ENCODE measurements at regions not wholly inside any gene's neighbourhood (a gene's known extent, or its start where the extent isn't known, plus 50 kb on each side); places are given as distances from the start of the nearest gene placed in this dataset.
"Not testable (repeated sequence)": the region's sequence is repeated elsewhere in the genome, so short reads cannot be mapped to it uniquely, and the experiment has no call there.

GRCh38 chr16:63426275-63426870 is 1390.1 kb upstream of the CDH8 start:
- H3K36me3 ChIP-seq (ENCODE audit: control insufficient read depth, insufficient read depth, low read length), result no peaks in the 10 kb centered on the region
- no peaks in the 10 kb centered on the region for H3K27me3 ChIP-seq (ENCODE audit: control insufficient read depth, insufficient read depth, low read length)
- H3K9me3 ChIP-seq (ENCODE audit: control insufficient read depth, low read depth, low read length), result no peaks in the 10 kb centered on the region
- H3K4me3 ChIP-seq (ENCODE audit: low read length), result no peak overlapping the region
- WGBS (ENCODE audit: insufficient coverage, low lambda C conversion rate), result 47% methylated on average over 3 of the region's 3 CpGs
- no peak overlapping the region for H3K27ac ChIP-seq (ENCODE audit: low read length)
- DNase-seq, result no peak
- no peaks in the 10 kb centered on the region for H3K4me1 ChIP-seq (ENCODE audit: control insufficient read depth, insufficient read depth, low read length)

- 100% methylated on average over 1 of the region's 2 CpGs for WGBS (ENCODE audit: insufficient coverage, low lambda C conversion rate)
These were observed 1386.5 kb upstream of the CDH8 start for GRCh38 chr16:63422715-63423114.

DNA sequence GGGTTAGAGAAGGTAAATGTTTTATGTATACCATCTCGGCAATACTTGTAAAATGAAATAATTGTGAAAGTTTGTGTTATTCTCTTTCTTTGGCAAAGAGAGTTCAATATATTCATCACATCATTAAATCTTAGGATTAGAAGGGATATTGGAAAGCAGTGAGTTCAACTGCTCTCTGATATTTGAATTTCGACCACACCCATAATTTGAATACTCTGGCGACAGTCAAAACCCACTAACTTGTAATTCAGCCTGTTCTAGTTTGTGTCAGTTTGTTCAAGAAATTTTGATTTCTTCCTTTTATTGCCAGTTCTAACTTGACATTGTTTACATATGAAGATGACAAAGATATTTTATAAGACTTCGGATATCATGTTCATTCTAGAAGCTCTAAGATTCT is 1380.5 kb upstream of the CDH8 start:
- Histone ChIP-seq H3K36me3 (ENCODE audit: control insufficient read depth, insufficient read depth, low read length) (no peaks in the 10 kb centered on the region), H3K9me3 (ENCODE audit: control insufficient read depth, low read depth, low read length) (no peaks in the 10 kb centered on the region), H3K4me1 (ENCODE audit: control insufficient read depth, insufficient read depth, low read length) (no peaks in the 10 kb centered on the region), H3K27me3 (ENCODE audit: control insufficient read depth, insufficient read depth, low read length) (no peaks in the 10 kb centered on the region), H3K27ac (ENCODE audit: low read length) (no peak overlapping the region), H3K4me3 (ENCODE audit: low read length) (no peak overlapping the region)
- DNase-seq, result no peak
- no CpG with 5 or more reads among the region's 4 CpGs for WGBS (ENCODE audit: insufficient coverage, low lambda C conversion rate)

More at GRCh38 chr16:63422715-63423114, 1386.5 kb upstream of the CDH8 start:
- no peaks in the 10 kb centered on the region for H3K27me3 ChIP-seq (ENCODE audit: control insufficient read depth, insufficient read depth, low read length)
- no peaks in the 10 kb centered on the region for H3K4me1 ChIP-seq (ENCODE audit: control insufficient read depth, insufficient read depth, low read length)
- DNase-seq, result no peak
- no peak overlapping the region for H3K27ac ChIP-seq (ENCODE audit: low read length)
- H3K36me3 ChIP-seq (ENCODE audit: control insufficient read depth, insufficient read depth, low read length), result no peaks in the 10 kb centered on the region
- no peaks in the 10 kb centered on the region for H3K9me3 ChIP-seq (ENCODE audit: control insufficient read depth, low read depth, low read length)
- H3K4me3 ChIP-seq (ENCODE audit: low read length), result no peak overlapping the region

DNA sequence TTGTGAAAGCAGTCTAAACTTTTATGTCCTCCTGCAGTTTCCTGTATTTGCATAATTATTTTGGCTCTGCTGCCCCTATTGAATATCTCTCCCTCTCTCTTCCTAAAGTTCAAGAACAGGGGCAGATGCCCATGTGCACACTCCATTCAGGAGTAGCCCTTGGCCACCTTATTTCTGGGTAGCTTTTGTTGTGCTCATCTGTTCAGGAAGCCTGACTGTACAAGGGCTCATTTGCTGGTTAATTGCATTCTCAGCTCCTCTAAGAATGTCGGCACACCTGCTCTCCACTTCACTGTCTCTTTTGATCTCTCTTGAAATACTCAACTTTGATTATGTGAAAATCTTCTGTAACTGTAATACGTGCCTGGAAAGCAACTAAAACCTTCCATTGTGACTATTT is 1378.8 kb upstream of the CDH8 start:
- no peak overlapping the region for H3K27ac ChIP-seq (ENCODE audit: low read length)
- H3K27me3 ChIP-seq (ENCODE audit: control insufficient read depth, insufficient read depth, low read length), result no peaks in the 10 kb centered on the region
- H3K4me3 ChIP-seq (ENCODE audit: low read length), result no peak overlapping the region
- no peak for DNase-seq
- no peaks in the 10 kb centered on the region for H3K4me1 ChIP-seq (ENCODE audit: control insufficient read depth, insufficient read depth, low read length)
- H3K9me3 ChIP-seq (ENCODE audit: control insufficient read depth, low read depth, low read length), result no peaks in the 10 kb centered on the region
- no CpG with 5 or more reads among the region's 2 CpGs for WGBS (ENCODE audit: insufficient coverage, low lambda C conversion rate)
- no peaks in the 10 kb centered on the region for H3K36me3 ChIP-seq (ENCODE audit: control insufficient read depth, insufficient read depth, low read length)

GRCh38 chr16:63410594-63410993 is 1374.4 kb upstream of the CDH8 start:
- Histone ChIP-seq H3K9me3 (ENCODE audit: control insufficient read depth, low read depth, low read length) (no peaks in the 10 kb centered on the region), H3K36me3 (ENCODE audit: control insufficient read depth, insufficient read depth, low read length) (no peaks in the 10 kb centered on the region), H3K27ac (ENCODE audit: low read length) (no peak overlapping the region), H3K4me1 (ENCODE audit: control insufficient read depth, insufficient read depth, low read length) (no peaks in the 10 kb centered on the region), H3K27me3 (ENCODE audit: control insufficient read depth, insufficient read depth, low read length) (no peaks in the 10 kb centered on the region), H3K4me3 (ENCODE audit: low read length) (no peak overlapping the region)
- no peak for DNase-seq
- WGBS (ENCODE audit: insufficient coverage, low lambda C conversion rate), result 100% methylated on average over 1 of the region's 1 CpG

DNA sequence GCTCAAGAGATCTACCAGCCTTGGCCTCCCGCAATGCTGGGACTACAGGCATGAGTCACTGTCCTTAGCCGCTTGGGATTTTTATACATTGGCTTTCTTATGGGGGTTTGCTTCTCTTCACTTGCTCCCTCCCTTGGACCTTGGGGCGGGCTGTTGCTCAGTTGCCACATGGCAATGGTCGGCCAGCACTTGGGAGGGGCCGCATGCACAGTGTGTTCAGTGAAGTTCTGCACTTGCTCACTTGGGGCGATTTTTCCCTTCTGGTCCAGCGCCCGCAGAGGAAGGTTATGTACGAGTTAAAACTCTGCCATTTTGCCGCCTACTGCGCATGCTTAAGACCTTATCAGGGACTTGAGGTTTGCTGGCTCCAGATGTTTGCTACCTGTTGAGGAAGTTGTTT is 1367.6 kb upstream of the CDH8 start:
- Histone ChIP-seq H3K4me3 (ENCODE audit: low read length) (no peak overlapping the region), H3K27me3 (ENCODE audit: control insufficient read depth, insufficient read depth, low read length) (no peaks in the 10 kb centered on the region), H3K9me3 (ENCODE audit: control insufficient read depth, low read depth, low read length) (no peaks in the 10 kb centered on the region), H3K27ac (ENCODE audit: low read length) (no peak overlapping the region), H3K36me3 (ENCODE audit: control insufficient read depth, insufficient read depth, low read length) (no peaks in the 10 kb centered on the region), H3K4me1 (ENCODE audit: control insufficient read depth, insufficient read depth, low read length) (no peaks in the 10 kb centered on the region)
- DNase-seq, result no peak
- no CpG with 5 or more reads among the region's 11 CpGs for WGBS (ENCODE audit: insufficient coverage, low lambda C conversion rate)

DNA sequence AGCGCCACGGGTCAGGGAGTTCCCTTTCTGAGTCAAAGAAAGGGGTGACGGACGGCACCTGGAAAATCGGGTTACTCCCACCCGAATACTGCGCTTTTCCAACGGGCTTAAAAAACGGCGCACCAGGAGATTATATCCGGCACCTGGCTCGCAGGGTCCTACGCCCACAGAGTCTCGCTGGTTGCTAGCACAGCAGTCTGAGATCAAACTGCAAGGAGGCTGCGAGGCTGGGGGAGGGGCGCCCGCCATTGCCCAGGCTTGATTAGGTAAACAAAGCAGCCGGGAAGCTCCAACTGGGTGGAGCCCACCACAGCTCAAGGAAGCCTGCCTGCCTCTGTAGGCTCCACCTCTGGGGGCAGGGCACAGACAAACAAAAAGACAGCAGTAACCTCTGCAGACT is 1352.0 kb upstream of the CDH8 start:
- not testable (repeated sequence) for H3K4me3 ChIP-seq (ENCODE audit: low read length); H3K9me3 ChIP-seq (ENCODE audit: control insufficient read depth, low read depth, low read length); H3K27me3 ChIP-seq (ENCODE audit: control insufficient read depth, insufficient read depth, low read length); H3K4me1 ChIP-seq (ENCODE audit: control insufficient read depth, insufficient read depth, low read length); H3K27ac ChIP-seq (ENCODE audit: low read length); H3K36me3 ChIP-seq (ENCODE audit: control insufficient read depth, insufficient read depth, low read length); DNase-seq
- no CpG with 5 or more reads among the region's 18 CpGs for WGBS (ENCODE audit: insufficient coverage, low lambda C conversion rate)

DNA sequence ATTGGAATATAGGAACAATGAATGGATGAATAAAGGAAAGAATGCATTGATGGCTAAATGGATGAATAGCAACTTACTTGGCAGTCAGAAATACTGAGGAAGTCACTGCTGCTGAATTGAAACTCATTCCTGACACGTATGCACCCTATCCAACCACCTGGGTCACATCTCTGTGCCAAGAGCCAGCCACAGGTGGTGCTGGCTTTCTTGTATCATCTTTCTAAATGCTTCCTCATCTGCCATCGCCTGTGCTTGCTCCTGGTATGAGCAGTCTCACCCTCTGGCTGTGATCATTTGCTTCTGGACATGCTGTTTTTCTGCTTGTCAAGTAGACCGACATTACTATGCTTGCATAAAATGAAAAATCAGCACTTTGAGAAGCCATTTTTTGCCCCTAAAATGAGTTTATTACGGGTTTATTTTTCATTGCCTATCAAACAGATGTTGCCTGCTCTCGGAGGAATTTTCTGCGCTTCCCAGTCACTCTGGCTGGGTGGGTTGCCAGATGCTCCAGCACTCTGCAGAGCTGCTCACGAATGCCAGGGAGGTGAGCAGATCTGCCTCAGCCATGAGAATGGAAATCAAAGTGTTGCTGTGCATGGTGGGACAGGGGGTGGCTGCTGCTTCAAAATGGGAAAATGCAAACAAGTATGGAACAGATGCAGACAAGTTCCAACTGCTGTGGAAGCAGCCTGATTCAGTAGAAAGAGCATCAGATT is 1349.6 kb upstream of the CDH8 start:
- no peaks in the 10 kb centered on the region for H3K36me3 ChIP-seq (ENCODE audit: control insufficient read depth, insufficient read depth, low read length)
- no peak for DNase-seq
- H3K27me3 ChIP-seq (ENCODE audit: control insufficient read depth, insufficient read depth, low read length), result no peaks in the 10 kb centered on the region
- H3K4me3 ChIP-seq (ENCODE audit: low read length), result no peak overlapping the region
- no peaks in the 10 kb centered on the region for H3K4me1 ChIP-seq (ENCODE audit: control insufficient read depth, insufficient read depth, low read length)
- H3K9me3 ChIP-seq (ENCODE audit: control insufficient read depth, low read depth, low read length), result no peaks in the 10 kb centered on the region
- no peak overlapping the region for H3K27ac ChIP-seq (ENCODE audit: low read length)
- WGBS (ENCODE audit: insufficient coverage, low lambda C conversion rate), result 83% methylated on average over 1 of the region's 7 CpGs

- WGBS (ENCODE audit: insufficient coverage, low lambda C conversion rate), result no CpG with 5 or more reads among the region's 1 CpG
- H3K27me3 ChIP-seq (ENCODE audit: control insufficient read depth, insufficient read depth, low read length), result no peaks in the 10 kb centered on the region
These were observed 1337.5 kb upstream of the CDH8 start for GRCh38 chr16:63373744-63374143.

DNA sequence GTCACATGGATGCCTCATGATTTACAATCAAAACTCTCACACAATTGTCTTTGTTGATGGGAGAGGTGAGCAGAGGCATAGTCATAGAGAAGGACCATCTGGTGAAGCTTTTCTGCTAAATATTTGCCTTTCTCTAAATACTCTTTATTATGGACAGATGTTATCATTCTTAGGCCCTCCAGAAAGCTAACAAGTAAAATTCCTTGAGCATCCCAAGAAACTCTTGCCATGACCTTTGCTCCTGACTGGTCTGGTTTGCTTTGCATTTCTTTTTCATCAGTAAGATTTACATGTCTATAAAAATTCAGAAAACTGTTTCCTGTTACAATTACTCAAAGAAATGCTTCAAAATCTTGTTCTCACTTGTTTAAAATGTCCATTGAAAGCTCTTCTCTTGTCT is 1336.6 kb upstream of the CDH8 start:
- no peak overlapping the region for H3K4me3 ChIP-seq (ENCODE audit: low read length)
- no peaks in the 10 kb centered on the region for H3K27me3 ChIP-seq (ENCODE audit: control insufficient read depth, insufficient read depth, low read length)
- DNase-seq, result no peak
- H3K4me1 ChIP-seq (ENCODE audit: control insufficient read depth, insufficient read depth, low read length), result no peaks in the 10 kb centered on the region
- no peak overlapping the region for H3K27ac ChIP-seq (ENCODE audit: low read length)
- no peaks in the 10 kb centered on the region for H3K9me3 ChIP-seq (ENCODE audit: control insufficient read depth, low read depth, low read length)
- no peaks in the 10 kb centered on the region for H3K36me3 ChIP-seq (ENCODE audit: control insufficient read depth, insufficient read depth, low read length)

More at GRCh38 chr16:63373744-63374143, 1337.5 kb upstream of the CDH8 start:
- Histone ChIP-seq H3K9me3 (ENCODE audit: control insufficient read depth, low read depth, low read length) (no peaks in the 10 kb centered on the region), H3K27ac (ENCODE audit: low read length) (no peak overlapping the region), H3K4me3 (ENCODE audit: low read length) (no peak overlapping the region), H3K4me1 (ENCODE audit: control insufficient read depth, insufficient read depth, low read length) (no peaks in the 10 kb centered on the region), H3K36me3 (ENCODE audit: control insufficient read depth, insufficient read depth, low read length) (no peaks in the 10 kb centered on the region)
- no peak for DNase-seq

DNA sequence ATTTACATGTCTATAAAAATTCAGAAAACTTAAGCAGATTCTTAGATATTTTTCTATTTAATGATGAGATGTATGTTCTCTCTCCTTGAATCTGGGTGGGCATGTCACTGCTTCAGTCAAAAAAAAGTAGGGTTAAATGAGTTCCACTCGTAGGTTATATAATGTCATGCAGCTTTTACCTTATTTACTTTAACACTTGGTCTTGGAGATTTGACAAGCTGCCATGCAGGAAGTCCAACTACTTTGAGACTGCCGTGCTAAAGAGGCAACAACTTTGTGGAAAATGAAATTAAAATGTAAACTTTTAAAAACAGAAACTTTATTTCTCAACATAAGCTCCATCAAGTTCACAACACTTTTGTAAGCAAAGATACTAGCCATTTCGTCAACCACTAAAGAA is 1336.0 kb upstream of the CDH8 start:
- H3K4me1 ChIP-seq (ENCODE audit: control insufficient read depth, insufficient read depth, low read length), result no peaks in the 10 kb centered on the region
- H3K27ac ChIP-seq (ENCODE audit: low read length), result no peak overlapping the region
- no peaks in the 10 kb centered on the region for H3K9me3 ChIP-seq (ENCODE audit: control insufficient read depth, low read depth, low read length)
- 60% methylated on average over 1 of the region's 3 CpGs for WGBS (ENCODE audit: insufficient coverage, low lambda C conversion rate)
- DNase-seq, result no peak
- no peaks in the 10 kb centered on the region for H3K36me3 ChIP-seq (ENCODE audit: control insufficient read depth, insufficient read depth, low read length)
- no peak overlapping the region for H3K4me3 ChIP-seq (ENCODE audit: low read length)
- no peaks in the 10 kb centered on the region for H3K27me3 ChIP-seq (ENCODE audit: control insufficient read depth, insufficient read depth, low read length)
